HG03060 (cell line): ENCODE measurements at regions not wholly inside any gene's neighbourhood (a gene's known extent, or its start where the extent isn't known, plus 50 kb on each side); places are given as distances from the start of the nearest gene placed in this dataset.

ENCODE experiments used
- ATAC-seq: cut with Tn5 transposase; IDR thresholded peaks from one replicate; pipeline ENCODE4 v1.9.1; 2021; ENCODE audit warnings: low read depth, moderate number of reproducible peaks; ENCODE audit not compliant: unreplicated experiment

GRCh38 chr7:84637568-84638338 lies 443.2 kb upstream of the SEMA3A start:
- ATAC-seq: no peak

GRCh38 chr7:84631913-84632312 lies 437.3 kb upstream of the SEMA3A start:
- ATAC-seq: no peak

- ATAC-seq: no peak
These were observed 435.2 kb upstream of the SEMA3A start for GRCh38 chr7:84629640-84630318.

GRCh38 chr7:84629216-84629615 lies 434.6 kb upstream of the SEMA3A start:
- no peak for ATAC-seq

- ATAC-seq: no peak
These were observed 432.7 kb upstream of the SEMA3A start for GRCh38 chr7:84627250-84627649.

- no peak for ATAC-seq
These were observed 430.3 kb upstream of the SEMA3A start for GRCh38 chr7:84624927-84625326.

GRCh38 chr7:84624527-84624926 lies 429.9 kb upstream of the SEMA3A start:
- ATAC-seq: no peak

- ATAC-seq: no peak
These were observed 422.9 kb upstream of the SEMA3A start for GRCh38 chr7:84617265-84618030.

- ATAC-seq: no peak
These were observed 420.4 kb upstream of the SEMA3A start for GRCh38 chr7:84614821-84615501.

GRCh38 chr7:84612981-84613681 lies 418.5 kb upstream of the SEMA3A start:
- no peak for ATAC-seq

- no peak for ATAC-seq
These were observed 416.8 kb upstream of the SEMA3A start for GRCh38 chr7:84611391-84611790.

- ATAC-seq: no peak
These were observed 415.8 kb upstream of the SEMA3A start for GRCh38 chr7:84610390-84610789.

GRCh38 chr7:84605301-84605700 lies 410.7 kb upstream of the SEMA3A start:
- no peak for ATAC-seq

- ATAC-seq: no peak
These were observed 409.0 kb upstream of the SEMA3A start for GRCh38 chr7:84603545-84603944.

- ATAC-seq: no peak
These were observed 400.4 kb upstream of the SEMA3A start for GRCh38 chr7:84595026-84595425.

GRCh38 chr7:84591897-84592296 lies 397.3 kb upstream of the SEMA3A start:
- ATAC-seq: no peak

- ATAC-seq: no peak
These were observed 394.4 kb upstream of the SEMA3A start for GRCh38 chr7:84589012-84589411.

GRCh38 chr7:84583331-84583730 lies 388.7 kb upstream of the SEMA3A start:
- no peak for ATAC-seq

- no peak for ATAC-seq
These were observed 388.2 kb upstream of the SEMA3A start for GRCh38 chr7:84582747-84583146.

GRCh38 chr7:84578825-84579224 lies 384.2 kb upstream of the SEMA3A start:
- no peak for ATAC-seq
